Endothelial cell of umbilical vein (primary cell): ENCODE measurements at regions not wholly inside any gene's neighbourhood (a gene's known extent, or its start where the extent isn't known, plus 50 kb on each side); places are given as distances from the start of the nearest gene placed in this dataset.

Experiments
- BruUV-seq: library from RNA; stranded (reverse); fragments of 400-500 nt; replicated peaks from 2 replicates; lab custom pipeline; 2021; lab: Mats Ljungman, UMichigan
- CTCF ChIA-PET: fragments of 300-600, 350-600 bp; sonication (Branson Sonifier 250); formaldehyde crosslinking; loops from one replicate; lab custom pipeline; 2021; ENCODE audit warnings: antibody characterized with exemption, inconsistent platforms; lab: Charles Lee
- POLR2A ChIA-PET: fragments of 300-600, 350-600 bp; sonication (Branson Sonifier 250); formaldehyde crosslinking; loops from one replicate; lab custom pipeline; 2021; ENCODE audit warnings: antibody characterized with exemption, inconsistent platforms; lab: Charles Lee
- DNase-seq: peaks from one replicate; pipeline ENCODE4 v3.0.0-alpha.2; 2011; ENCODE audit warnings: low read depth, low spot score
- FAIRE-seq: peaks from 2 replicates; lab custom pipeline; 2011; peaks lifted over from hg19 to GRCh38; lab: Jason Lieb, UNC
- H2AFZ ChIP-seq: 2 replicates; pipeline ENCODE4 v1.6.0; 2012; ENCODE audit warnings: low read depth, low read length, control low read depth, inconsistent platforms
- H3K27ac ChIP-seq: 2 replicates; pipeline ENCODE4 v1.5.1; 2011; ENCODE audit warnings: low read depth, mild to moderate bottlenecking, control low read depth, low read length, moderate library complexity; ENCODE audit not compliant: insufficient read depth
- H3K27me3 ChIP-seq, 2 experiments: 2 replicates each; pipeline versions ENCODE4 v1.6.0 to v1.6.1; 2011; ENCODE audit warnings: low read length in 2 of 2, mixed read lengths in 1 of 2; ENCODE audit not compliant: control insufficient read depth in 2 of 2, insufficient read depth in 2 of 2
- H3K36me3 ChIP-seq, 2 experiments: 2 replicates in 1 of 2; 3 replicates in 1 of 2; pipeline ENCODE4 v1.5.1; 2011; ENCODE audit warnings: low read length in 2 of 2, mild to moderate bottlenecking in 1 of 2, moderate library complexity in 1 of 2; ENCODE audit not compliant: control insufficient read depth in 2 of 2, insufficient read depth in 2 of 2; ENCODE audit errors: extremely low read depth in 1 of 2
- H3K4me1 ChIP-seq: 3 replicates; pipeline ENCODE4 v1.5.1; 2011; ENCODE audit warnings: mild to moderate bottlenecking, low read length; ENCODE audit not compliant: control insufficient read depth, insufficient read depth; ENCODE audit errors: extremely low read depth
- H3K4me2 ChIP-seq: 2 replicates; pipeline ENCODE4 v1.6.1; 2011; ENCODE audit warnings: low read length, control low read depth, mixed read lengths; ENCODE audit not compliant: insufficient read depth
- H3K4me3 ChIP-seq, 3 experiments: fragments of 200-600 bp in 1 of 3; sonication (generic), shearing (Covaris generic) in 1 of 3; replicated peaks in 1 of 3; 2 replicates each; pipeline ENCODE4 v1.5.1; 2011 to 2016; ENCODE audit warnings: control low read depth in 3 of 3, low read length in 3 of 3, mild to moderate bottlenecking in 2 of 3, inconsistent platforms in 1 of 3, low read depth in 1 of 3, moderate library complexity in 1 of 3; ENCODE audit not compliant: insufficient read depth in 1 of 3
- H3K79me2 ChIP-seq: 2 replicates; pipeline ENCODE4 v1.6.0; 2012; ENCODE audit warnings: low read length, inconsistent platforms; ENCODE audit not compliant: control insufficient read depth, insufficient read depth
- H3K9ac ChIP-seq: replicated peaks from 2 replicates; pipeline ENCODE3; 2011; ENCODE audit warnings: low read length, control low read depth; ENCODE audit not compliant: insufficient read depth; ENCODE audit errors: extremely low read depth
- H3K9me1 ChIP-seq: replicated peaks from 3 replicates; pipeline ENCODE4 v1.6.0; 2011; ENCODE audit warnings: mild to moderate bottlenecking, low read length; ENCODE audit not compliant: control insufficient read depth, insufficient read depth; ENCODE audit errors: extremely low read depth
- H3K9me3 ChIP-seq: replicated peaks from 2 replicates; pipeline ENCODE4 v1.5.1; 2012; ENCODE audit warnings: low read length, inconsistent platforms; ENCODE audit not compliant: control insufficient read depth, insufficient read depth
- H4K20me1 ChIP-seq: replicated peaks from 2 replicates; pipeline ENCODE3; 2011; ENCODE audit warnings: mild to moderate bottlenecking, low read length; ENCODE audit not compliant: control insufficient read depth, insufficient read depth; ENCODE audit errors: extremely low read depth
- CTCF ChIP-seq, 2 donors: IDR thresholded peaks; 1 replicate in 1 of 2; 2 replicates in 1 of 2; pipeline ENCODE4 v1.5.1; 2011; ENCODE audit warnings: low read length in 2 of 2, mild to moderate bottlenecking in 2 of 2, moderate library complexity in 2 of 2, control low read depth in 1 of 2, inconsistent platforms in 1 of 2, low read depth in 1 of 2; ENCODE audit not compliant: insufficient read depth in 1 of 2; ENCODE audit errors: extremely low read depth in 1 of 2
- EZH2 ChIP-seq: IDR thresholded peaks from 2 replicates; pipeline ENCODE4 v1.6.1; 2012; ENCODE audit warnings: borderline replicate concordance, low read depth, mild to moderate bottlenecking, moderate library complexity, low read length, inconsistent platforms; ENCODE audit not compliant: severe bottlenecking
- FOS ChIP-seq: IDR thresholded peaks from 2 replicates; pipeline ENCODE4 v1.6.1; 2011; ENCODE audit warnings: mild to moderate bottlenecking, low read length, moderate library complexity, borderline replicate concordance; ENCODE audit not compliant: insufficient read depth
- GATA2 ChIP-seq: IDR thresholded peaks from 2 replicates; pipeline ENCODE4 v1.7.0; 2011; ENCODE audit warnings: low read depth, mild to moderate bottlenecking, moderate library complexity, mixed read lengths, low read length; ENCODE audit not compliant: insufficient read length, insufficient read depth
- JUN ChIP-seq: IDR thresholded peaks from 2 replicates; pipeline ENCODE4 v1.6.1; 2011; ENCODE audit warnings: borderline replicate concordance, low read depth; ENCODE audit not compliant: insufficient read length, insufficient read depth
- MAX ChIP-seq: IDR thresholded peaks from 2 replicates; pipeline ENCODE4 v1.6.1; 2011; ENCODE audit not compliant: insufficient read depth, insufficient read length
- MYC ChIP-seq: IDR thresholded peaks from one replicate; pipeline ENCODE4 v1.6.1; 2011; ENCODE audit warnings: mild to moderate bottlenecking, low read depth, low read length
- POLR2A ChIP-seq: IDR thresholded peaks from 2 replicates; pipeline ENCODE4 v1.6.1; 2012; ENCODE audit warnings: low read depth, mild to moderate bottlenecking, control low read depth, low read length
- POLR2AphosphoS5 ChIP-seq: IDR thresholded peaks from 2 replicates; pipeline ENCODE4 v1.6.1; 2012; ENCODE audit warnings: low read depth, mild to moderate bottlenecking, control low read depth, low read length, moderate library complexity; ENCODE audit not compliant: insufficient read depth
- dilution Hi-C: fragments of 300-500 bp; cut with MboI; formaldehyde crosslinking; loops from one replicate; pipeline ENCODE4 v1.15.0; 2019; ENCODE audit warnings: low sequenced_read_pairs; ENCODE audit not compliant: extremely low pct_ligation_motif_present
- intact Hi-C: fragments of 100-400 bp; cut with micrococcal nuclease; formaldehyde crosslinking; loops from one replicate; pipeline ENCODE4 v1.10.0; 2022

GRCh38 chr7:10083766-10084165, 889.9 kb upstream of the PHF14 start:
- no peaks in the 10 kb centered on the region for H3K27me3 ChIP-seq
- intact Hi-C loops (no loop called here), dilution Hi-C loops (no loop called here)
- TF ChIP-seq EZH2: no peak
- TF ChIP-seq MYC: no peak
- no peak for TF ChIP-seq POLR2AphosphoS5
- no peak for TF ChIP-seq FOS
- TF ChIP-seq POLR2A: no peak
- TF ChIP-seq GATA2: no peak
- TF ChIP-seq CTCF (IDR thresholded peaks at IDR 0.05; ENCODE audit: extremely low read depth in 1 of 2, insufficient read depth in 1 of 2, low read depth in 1 of 2, low read length in 2 of 2): no peak
- no peak for TF ChIP-seq MAX
- no peak for TF ChIP-seq JUN
- no TSS peak for BruUV-seq
- CTCF ChIA-PET: no interaction called here
- POLR2A ChIA-PET: no interaction called here
- FAIRE-seq (no peak), DNase-seq (no peak)
- no peaks in the 10 kb centered on the region for H3K36me3 ChIP-seq
- H2AFZ ChIP-seq: no peak overlapping the region
- no peak overlapping the region for H3K4me2 ChIP-seq
- H3K79me2 ChIP-seq: no peaks in the 10 kb centered on the region
- H3K9ac ChIP-seq: no peak overlapping the region
- no peaks in the 10 kb centered on the region for H3K4me1 ChIP-seq
- H3K9me1 ChIP-seq: no peaks in the 10 kb centered on the region
- H3K4me3 ChIP-seq: no peak overlapping the region
- no peak overlapping the region for H3K27ac ChIP-seq
- H3K9me3 ChIP-seq: no peaks in the 10 kb centered on the region
- H4K20me1 ChIP-seq: no peaks in the 10 kb centered on the region
